Muscle layer of duodenum (tissue), 2 donors: ENCODE measurements at regions not wholly inside any gene's neighbourhood (a gene's known extent, or its start where the extent isn't known, plus 50 kb on each side); places are given as distances from the start of the nearest gene placed in this dataset.

Experiments
- H3K27ac ChIP-seq: one replicate; pipeline ENCODE4 v1.7.0; 2013; ENCODE audit warnings: mild to moderate bottlenecking, low read length
- H3K27me3 ChIP-seq: one replicate; pipeline ENCODE4 v1.7.0; 2013; ENCODE audit warnings: low read depth, mild to moderate bottlenecking, control low read depth, low read length
- H3K36me3 ChIP-seq, 2 donors: one replicate each; pipeline ENCODE4 v1.7.0; 2013; ENCODE audit warnings: low read length in 2 of 2, control low read depth in 1 of 2, mild to moderate bottlenecking in 1 of 2; ENCODE audit not compliant: insufficient read depth in 2 of 2, control insufficient read depth in 1 of 2
- H3K4me1 ChIP-seq, 2 donors: one replicate each; pipeline ENCODE4 v1.7.0; 2013; ENCODE audit warnings: low read length in 2 of 2, mild to moderate bottlenecking in 2 of 2, control low read depth in 1 of 2, moderate library complexity in 1 of 2; ENCODE audit not compliant: insufficient read depth in 2 of 2, control insufficient read depth in 1 of 2
- H3K4me3 ChIP-seq, 2 donors: one replicate each; pipeline ENCODE4 v1.7.0; 2013; ENCODE audit warnings: low read length in 2 of 2, low read depth in 1 of 2, mild to moderate bottlenecking in 1 of 2
- H3K9me3 ChIP-seq, 2 donors: one replicate each; pipeline ENCODE4 v1.7.0; 2013; ENCODE audit warnings: low read length in 2 of 2, control low read depth in 1 of 2, mild to moderate bottlenecking in 1 of 2; ENCODE audit not compliant: control insufficient read depth in 1 of 2
- donor health status: healthy.

DNA sequence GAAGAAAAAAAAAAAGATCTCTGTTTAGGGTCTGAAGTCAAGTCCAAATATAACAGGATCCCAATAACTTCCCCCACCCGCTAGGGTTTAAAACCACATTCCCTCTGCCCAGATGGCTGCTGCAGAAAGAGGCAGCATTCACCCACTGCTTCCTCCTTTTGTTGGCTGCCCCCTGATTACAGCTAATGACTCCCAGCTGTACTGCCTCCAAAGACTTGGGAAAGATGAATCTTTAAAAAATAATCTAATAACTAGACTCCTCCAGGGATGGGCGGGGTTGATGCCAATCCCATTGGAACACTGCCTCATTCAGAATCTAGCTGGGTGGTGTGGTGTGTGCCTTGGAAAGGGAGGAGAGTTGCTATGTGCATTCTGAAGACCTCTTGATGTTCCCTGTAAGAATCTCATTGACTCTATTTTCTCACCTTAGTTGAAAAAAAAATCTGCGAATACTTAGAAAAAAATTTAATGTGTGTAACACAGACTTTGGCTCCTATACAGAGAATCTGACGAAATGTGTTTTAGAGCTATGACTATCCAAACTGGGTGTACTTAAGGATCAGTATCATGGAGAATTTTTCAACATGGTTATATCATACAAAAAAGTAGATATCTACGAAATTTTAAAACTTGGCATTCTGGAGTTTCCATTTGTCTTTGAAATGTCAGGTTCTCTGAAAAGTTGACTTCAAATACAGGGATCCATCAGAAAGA lies 174.0 kb downstream of the RNF144B start:
- H3K27me3 ChIP-seq, result no peaks in the 10 kb centered on the region
- H3K4me1 ChIP-seq, result no peaks in the 10 kb centered on the region
- no peaks in the 10 kb centered on the region for H3K9me3 ChIP-seq
- H3K27ac ChIP-seq, result no peak overlapping the region
- H3K4me3 ChIP-seq, result no peak overlapping the region
- no peaks in the 10 kb centered on the region for H3K36me3 ChIP-seq

DNA sequence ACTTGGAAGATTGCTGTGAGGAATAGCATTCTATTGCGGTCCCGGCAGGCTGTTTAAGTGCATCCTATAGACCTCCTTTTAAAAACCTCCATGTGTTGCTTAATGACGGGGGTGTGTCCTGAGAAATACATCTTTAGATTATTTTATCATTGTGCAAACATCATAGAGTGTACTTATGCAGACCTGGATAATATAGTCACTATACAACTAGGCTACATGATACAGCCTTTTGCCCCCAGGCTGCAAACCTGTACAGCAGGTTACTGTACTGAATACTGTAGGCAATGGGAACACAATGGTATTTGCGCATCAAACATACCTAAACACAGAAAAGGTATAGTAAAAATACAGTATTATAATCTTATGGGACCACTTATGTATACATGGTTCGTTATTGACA lies 175.6 kb downstream of the RNF144B start:
- Histone ChIP-seq H3K36me3 (no peaks in the 10 kb centered on the region), H3K27ac (no peak overlapping the region), H3K9me3 (no peaks in the 10 kb centered on the region), H3K4me3 (no peak overlapping the region), H3K4me1 (no peaks in the 10 kb centered on the region), H3K27me3 (no peaks in the 10 kb centered on the region)

DNA sequence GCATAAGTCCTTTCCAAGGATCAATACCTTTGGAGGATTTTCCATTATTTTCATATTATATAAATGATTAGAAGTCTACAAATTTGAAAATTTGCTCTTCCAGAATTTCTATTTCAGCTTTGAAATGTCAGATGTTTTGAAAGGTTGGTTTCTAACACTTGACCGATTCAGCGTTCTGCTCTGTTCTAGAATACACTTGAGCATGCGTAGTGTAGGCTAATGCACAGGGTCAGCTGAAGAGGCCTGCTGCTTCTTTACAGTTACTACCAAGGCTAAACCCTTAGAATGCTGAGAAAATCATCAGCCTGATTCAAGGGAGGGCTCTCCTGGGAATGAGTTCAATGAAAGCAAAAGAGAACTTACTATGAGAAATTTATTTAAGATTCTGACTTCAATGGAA lies 177.6 kb downstream of the RNF144B start:
- Histone ChIP-seq H3K9me3 (no peaks in the 10 kb centered on the region), H3K27ac (no peak overlapping the region), H3K36me3 (no peaks in the 10 kb centered on the region), H3K4me1 (no peaks in the 10 kb centered on the region), H3K4me3 (no peak overlapping the region), H3K27me3 (no peaks in the 10 kb centered on the region)

DNA sequence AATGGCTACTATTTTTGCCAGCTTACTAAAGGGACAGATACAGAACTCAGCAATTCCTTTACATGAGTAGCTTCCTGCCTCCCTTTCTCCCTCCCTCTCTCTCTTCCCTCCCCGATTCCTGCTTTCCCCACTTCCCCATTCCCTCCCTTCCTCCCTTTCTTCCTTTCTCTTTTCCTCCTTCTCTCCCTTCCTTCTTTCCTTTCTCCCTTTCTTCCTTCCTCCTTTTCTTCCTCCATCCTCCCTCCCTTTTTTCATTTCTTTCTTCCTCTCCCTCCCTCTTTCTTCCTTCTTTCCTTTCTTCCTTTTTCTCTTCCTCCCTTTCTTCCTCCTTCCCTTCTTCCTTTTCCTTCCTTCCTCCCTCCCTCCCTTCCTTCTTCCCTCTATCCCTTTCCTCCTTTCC lies 178.1 kb downstream of the RNF144B start:
- H3K36me3 ChIP-seq, result no peaks in the 10 kb centered on the region
- no peaks in the 10 kb centered on the region for H3K9me3 ChIP-seq
- H3K27me3 ChIP-seq, result no peaks in the 10 kb centered on the region
- no peak overlapping the region for H3K27ac ChIP-seq
- no peaks in the 10 kb centered on the region for H3K4me1 ChIP-seq
- H3K4me3 ChIP-seq, result no peak overlapping the region

DNA sequence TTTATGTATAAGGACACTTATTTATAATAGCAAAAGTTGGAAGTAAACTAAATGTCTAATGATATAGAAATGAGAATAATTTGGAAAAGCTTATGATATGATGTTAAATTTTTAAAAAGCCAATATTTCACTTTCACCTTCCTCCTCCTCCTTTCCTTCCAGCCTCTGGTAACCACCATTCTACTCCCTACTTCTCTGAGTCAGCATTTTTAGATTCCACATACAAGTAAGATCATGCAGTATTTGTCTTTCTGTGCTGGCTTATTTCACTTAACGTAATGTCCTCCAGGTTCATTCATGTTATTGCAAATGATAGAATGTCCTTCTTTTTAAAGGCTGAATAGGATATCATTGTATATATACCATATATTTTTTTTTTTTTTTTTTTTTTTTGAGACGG lies 180.2 kb downstream of the RNF144B start:
- Histone ChIP-seq H3K27ac (no peak overlapping the region), H3K9me3 (no peaks in the 10 kb centered on the region), H3K36me3 (no peaks in the 10 kb centered on the region), H3K4me3 (no peak overlapping the region), H3K27me3 (no peaks in the 10 kb centered on the region), H3K4me1 (no peaks in the 10 kb centered on the region)

DNA sequence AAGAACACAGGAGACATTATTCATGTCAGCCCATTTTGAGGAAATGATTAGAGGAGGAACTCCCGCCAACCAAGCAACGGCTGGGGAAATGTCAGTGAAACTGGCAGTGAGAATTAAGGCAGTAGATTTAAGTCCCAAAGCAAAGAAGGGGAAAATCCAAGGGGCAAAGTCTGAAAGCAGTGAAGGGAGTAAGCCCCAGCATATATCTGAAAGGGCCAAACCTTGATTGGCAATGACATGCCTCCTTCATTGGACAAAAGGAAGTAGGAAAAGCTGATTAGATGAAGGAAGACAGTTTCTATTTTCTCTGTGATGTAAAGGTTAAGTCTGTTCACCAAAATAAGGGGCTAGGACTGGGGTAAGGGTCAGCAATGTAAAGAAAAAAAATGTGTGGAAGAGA lies 190.3 kb downstream of the RNF144B start:
- Histone ChIP-seq H3K36me3 (no peaks in the 10 kb centered on the region), H3K9me3 (no peaks in the 10 kb centered on the region), H3K27me3 (no peaks in the 10 kb centered on the region), H3K4me1 (no peaks in the 10 kb centered on the region), H3K27ac (no peak overlapping the region), H3K4me3 (no peak overlapping the region)

DNA sequence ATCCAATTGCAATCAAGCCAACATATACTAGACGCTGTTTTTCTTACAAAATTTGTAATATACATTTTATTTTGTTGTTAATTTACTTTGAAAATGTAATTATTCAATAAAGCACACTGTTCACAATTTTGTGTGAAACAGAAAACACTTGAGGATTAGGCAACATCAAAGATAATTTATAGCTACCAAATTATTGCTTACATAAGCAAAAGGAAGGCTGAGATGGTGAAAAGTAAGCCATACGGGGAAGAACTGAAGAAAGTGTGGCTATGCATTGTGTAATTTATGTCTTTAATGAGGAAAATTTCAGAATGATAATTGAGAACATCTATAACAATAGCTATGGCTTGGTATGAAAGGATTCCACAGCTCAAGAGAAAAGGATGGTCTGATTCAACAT lies 192.0 kb downstream of the RNF144B start:
- H3K27ac ChIP-seq, result no peak overlapping the region
- H3K36me3 ChIP-seq, result no peaks in the 10 kb centered on the region
- no peaks in the 10 kb centered on the region for H3K27me3 ChIP-seq
- no peaks in the 10 kb centered on the region for H3K4me1 ChIP-seq
- H3K4me3 ChIP-seq, result no peak overlapping the region
- H3K9me3 ChIP-seq, result no peaks in the 10 kb centered on the region

DNA sequence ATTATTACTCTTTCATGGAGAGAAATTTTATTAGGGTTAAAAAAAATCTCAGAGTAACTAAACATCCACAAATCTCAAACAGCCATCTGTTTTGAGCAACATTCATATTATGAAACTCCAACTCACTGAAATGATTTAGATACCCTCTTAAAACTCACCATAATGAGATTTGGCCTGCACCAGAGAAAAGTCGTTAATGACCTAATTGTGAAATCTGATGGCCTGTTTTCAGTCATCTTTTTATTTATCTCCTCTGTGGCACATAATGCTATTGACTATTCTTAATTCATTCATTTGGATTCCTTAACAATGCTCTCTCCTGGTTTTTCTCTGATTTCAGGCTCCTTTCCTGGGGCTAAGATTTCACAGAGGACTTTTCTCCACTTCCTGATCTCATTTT lies 192.7 kb downstream of the RNF144B start:
- Histone ChIP-seq H3K27ac (no peak overlapping the region), H3K27me3 (no peaks in the 10 kb centered on the region), H3K4me3 (no peak overlapping the region), H3K36me3 (no peaks in the 10 kb centered on the region), H3K4me1 (peaks cover 0 to 6% of the 10 kb centered on the region in 2 donors), H3K9me3 (no peaks in the 10 kb centered on the region)

DNA sequence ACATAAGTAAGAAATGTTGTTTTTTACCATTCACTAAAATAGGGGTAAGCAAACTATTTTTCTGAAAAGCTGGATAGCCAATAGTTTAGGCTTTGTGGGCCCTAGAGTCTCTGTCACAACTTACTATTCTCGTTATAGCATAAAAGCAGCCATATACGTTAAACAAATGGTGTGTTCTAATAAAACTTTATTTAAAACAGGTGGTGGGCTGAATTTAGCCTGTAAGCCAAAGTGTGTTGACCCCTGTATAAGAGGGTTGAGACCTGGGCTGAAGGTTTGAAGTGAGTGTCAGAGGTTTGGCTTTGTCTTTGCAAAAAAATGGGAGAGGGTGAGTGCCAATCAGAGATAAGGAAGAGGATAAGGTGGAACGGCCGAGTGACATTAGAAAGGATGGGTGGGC lies 197.2 kb downstream of the RNF144B start:
- Histone ChIP-seq H3K4me1 (peaks cover 0 to 8% of the 10 kb centered on the region in 2 donors), H3K36me3 (no peaks in the 10 kb centered on the region), H3K27ac (no peak overlapping the region), H3K27me3 (no peaks in the 10 kb centered on the region), H3K9me3 (no peaks in the 10 kb centered on the region), H3K4me3 (no peak overlapping the region)

DNA sequence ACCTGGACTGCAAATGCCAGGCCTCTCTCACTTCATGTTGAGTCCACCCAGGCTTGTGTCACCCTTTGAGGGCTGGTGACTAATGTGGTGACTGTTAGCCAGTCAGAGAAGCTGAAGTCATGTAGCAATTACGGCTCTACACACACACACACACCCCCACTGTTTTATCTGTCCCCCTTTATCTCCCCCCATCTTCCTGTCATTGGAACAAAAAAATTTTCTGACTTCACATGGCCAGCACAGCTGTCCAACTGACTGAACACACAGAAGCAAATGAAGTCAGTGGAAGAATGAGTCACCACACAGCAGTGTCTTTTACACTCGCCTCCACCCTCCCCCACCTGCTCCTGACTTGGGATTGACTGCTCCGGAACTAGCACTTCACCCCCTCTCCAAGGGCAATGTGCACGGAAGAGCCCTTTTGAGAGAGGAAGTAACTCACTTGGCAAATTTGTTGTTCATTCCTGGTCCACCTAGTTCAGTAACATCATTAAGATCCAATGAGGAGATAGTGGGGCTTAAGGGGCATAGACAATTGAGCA lies 198.0 kb downstream of the RNF144B start:
- no peak overlapping the region for H3K4me3 ChIP-seq
- H3K36me3 ChIP-seq, result no peaks in the 10 kb centered on the region
- H3K27me3 ChIP-seq, result no peaks in the 10 kb centered on the region
- peaks cover 0 to 8% of the 10 kb centered on the region in 2 donors for H3K4me1 ChIP-seq
- H3K9me3 ChIP-seq, result no peaks in the 10 kb centered on the region
- no peak overlapping the region for H3K27ac ChIP-seq

DNA sequence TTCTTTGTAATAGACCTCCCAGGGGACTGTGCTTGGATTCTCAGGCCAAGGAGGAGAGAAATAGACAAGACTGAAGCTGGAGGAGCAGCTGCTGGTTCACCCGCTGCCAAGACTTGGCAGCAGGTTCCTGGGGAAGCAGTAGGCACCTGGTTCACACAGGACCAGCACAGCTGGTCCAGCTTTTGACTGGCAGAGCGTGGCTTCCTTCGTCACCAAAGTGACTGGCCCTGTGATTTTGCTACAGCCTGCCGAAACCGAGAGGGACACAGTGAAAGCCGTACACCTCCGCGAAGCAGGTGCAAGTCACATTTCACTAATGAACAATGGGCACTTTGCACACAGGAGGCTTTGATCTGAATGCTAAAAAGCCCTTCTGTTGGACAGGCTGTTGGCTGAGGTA lies 199.0 kb downstream of the RNF144B start:
- H3K27ac ChIP-seq, result no peak overlapping the region
- H3K27me3 ChIP-seq, result no peaks in the 10 kb centered on the region
- H3K4me1 ChIP-seq, result peaks cover 0 to 8% of the 10 kb centered on the region in 2 donors
- H3K9me3 ChIP-seq, result no peaks in the 10 kb centered on the region
- no peaks in the 10 kb centered on the region for H3K36me3 ChIP-seq
- no peak overlapping the region for H3K4me3 ChIP-seq
